ENCODE measurements at regions not wholly inside any gene's neighbourhood (a gene's known extent, or its start where the extent isn't known, plus 50 kb on each side); places are given as distances from the start of the nearest gene placed in this dataset.

DNA sequence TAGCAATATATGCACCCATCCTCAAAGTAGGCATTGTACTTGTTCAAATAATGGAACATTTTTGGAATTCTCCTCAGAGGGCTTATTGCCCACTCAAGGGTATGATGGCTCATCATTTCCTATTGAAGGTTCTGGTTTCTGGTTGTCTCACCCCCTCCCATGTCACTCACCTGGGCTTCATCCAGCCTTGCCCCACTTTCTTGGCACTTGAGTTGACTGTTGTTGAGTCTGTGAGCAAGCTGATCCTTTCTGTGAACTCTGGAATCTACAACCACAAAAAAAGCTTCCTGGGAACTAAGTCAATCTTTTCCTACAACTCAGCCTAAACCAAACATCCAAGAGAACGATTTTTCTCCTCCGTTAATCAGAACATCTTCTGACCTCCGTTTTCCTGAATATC, 73.9 kb upstream of the ANKH start:
- no peaks in the 10 kb centered on the region for H4K20me1 ChIP-seq (ENCODE audit: insufficient read depth, poor library complexity, severe bottlenecking)
- no peak overlapping the region for H3K27ac ChIP-seq
- no peak overlapping the region for H2AFZ ChIP-seq
- peaks cover 8% of the 10 kb centered on the region for H3K9me3 ChIP-seq (ENCODE audit: low read depth)
- WGBS (ENCODE audit: low lambda C conversion rate, missing lambda C conversion rate) = 78% methylated on average over 3 of the region's 3 CpGs
- no peaks in the 10 kb centered on the region for H3K9me2 ChIP-seq (replicated peaks; ENCODE audit: insufficient read depth)
- H3K79me2 ChIP-seq = no peaks in the 10 kb centered on the region
- H3K27me3 ChIP-seq = no peaks in the 10 kb centered on the region
- TF ChIP-seq EZH2 (IDR thresholded peaks at IDR 0.05; ENCODE audit: borderline replicate concordance) (no peak), CTCF (IDR thresholded peaks at IDR 0.05; ENCODE audit: poor library complexity) (no peak), EZH2phosphoT487 (IDR thresholded peaks at IDR 0.05; ENCODE audit: low read depth, severe bottlenecking, unreplicated experiment) (no peak)
- no peaks in the 10 kb centered on the region for H3K4me1 ChIP-seq (ENCODE audit: insufficient read depth)
- no peak overlapping the region for H3K4me2 ChIP-seq
- H3K4me3 ChIP-seq = no peak overlapping the region
- no peaks in the 10 kb centered on the region for H3K36me3 ChIP-seq (replicated peaks; ENCODE audit: insufficient read depth, low read depth)
- no peak for DNase-seq (ENCODE audit: low spot score)

GRCh38 chr5:14944996-14945395, 73.4 kb upstream of the ANKH start:
- TF ChIP-seq CTCF (IDR thresholded peaks at IDR 0.05; ENCODE audit: poor library complexity) (no peak), EZH2 (IDR thresholded peaks at IDR 0.05; ENCODE audit: borderline replicate concordance) (no peak), EZH2phosphoT487 (IDR thresholded peaks at IDR 0.05; ENCODE audit: low read depth, severe bottlenecking, unreplicated experiment) (no peak)

DNA sequence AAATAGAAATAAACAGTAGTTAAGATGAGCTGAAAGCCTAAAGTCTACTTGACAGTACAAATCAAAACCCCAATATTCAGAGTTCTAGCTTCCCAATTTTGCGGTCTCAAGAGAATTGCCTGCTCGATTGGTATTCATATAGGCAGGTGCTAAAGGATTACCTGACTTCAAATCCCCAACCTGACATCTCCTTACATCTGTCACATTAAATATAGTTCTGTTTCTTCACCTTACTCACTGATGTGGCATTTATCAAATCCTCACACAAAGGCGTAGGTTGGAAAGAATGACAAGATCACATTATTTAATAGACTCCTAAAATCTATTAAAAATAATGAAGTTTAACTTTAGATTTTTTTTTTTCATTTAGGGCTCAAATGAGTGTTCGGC, 72.8 kb upstream of the ANKH start:
- Histone ChIP-seq H3K4me2 (no peak overlapping the region), H2AFZ (no peak overlapping the region), H3K9me2 (replicated peaks; ENCODE audit: insufficient read depth) (no peaks in the 10 kb centered on the region), H3K79me2 (no peaks in the 10 kb centered on the region), H4K20me1 (ENCODE audit: insufficient read depth, poor library complexity, severe bottlenecking) (no peaks in the 10 kb centered on the region), H3K27ac (no peak overlapping the region), H3K4me1 (ENCODE audit: insufficient read depth) (no peaks in the 10 kb centered on the region), H3K4me3 (no peak overlapping the region), H3K27me3 (no peaks in the 10 kb centered on the region), H3K9me3 (ENCODE audit: low read depth) (peaks cover 1% of the 10 kb centered on the region), H3K36me3 (replicated peaks; ENCODE audit: insufficient read depth, low read depth) (no peaks in the 10 kb centered on the region)
- WGBS (ENCODE audit: low lambda C conversion rate, missing lambda C conversion rate) = 91% methylated on average over 4 of the region's 4 CpGs
- TF ChIP-seq EZH2phosphoT487 (IDR thresholded peaks at IDR 0.05; ENCODE audit: low read depth, severe bottlenecking, unreplicated experiment) (no peak), EZH2 (IDR thresholded peaks at IDR 0.05; ENCODE audit: borderline replicate concordance) (no peak), CTCF (IDR thresholded peaks at IDR 0.05; ENCODE audit: poor library complexity) (no peak)
- no peak for DNase-seq (ENCODE audit: low spot score)

More at GRCh38 chr5:14944996-14945395, 73.4 kb upstream of the ANKH start:
- no peak overlapping the region for H2AFZ ChIP-seq
- no peaks in the 10 kb centered on the region for H3K36me3 ChIP-seq (replicated peaks; ENCODE audit: insufficient read depth, low read depth)
- WGBS (ENCODE audit: low lambda C conversion rate, missing lambda C conversion rate) = 60% methylated on average over 3 of the region's 3 CpGs
- H3K4me2 ChIP-seq = no peak overlapping the region
- DNase-seq (ENCODE audit: low spot score) = no peak
- H3K27ac ChIP-seq = no peak overlapping the region
- no peaks in the 10 kb centered on the region for H3K79me2 ChIP-seq
- H3K9me3 ChIP-seq (ENCODE audit: low read depth) = peaks cover 8% of the 10 kb centered on the region
- H3K4me1 ChIP-seq (ENCODE audit: insufficient read depth) = no peaks in the 10 kb centered on the region
- H3K27me3 ChIP-seq = no peaks in the 10 kb centered on the region
- no peaks in the 10 kb centered on the region for H3K9me2 ChIP-seq (replicated peaks; ENCODE audit: insufficient read depth)
- no peak overlapping the region for H3K4me3 ChIP-seq
- H4K20me1 ChIP-seq (ENCODE audit: insufficient read depth, poor library complexity, severe bottlenecking) = no peaks in the 10 kb centered on the region

DNA sequence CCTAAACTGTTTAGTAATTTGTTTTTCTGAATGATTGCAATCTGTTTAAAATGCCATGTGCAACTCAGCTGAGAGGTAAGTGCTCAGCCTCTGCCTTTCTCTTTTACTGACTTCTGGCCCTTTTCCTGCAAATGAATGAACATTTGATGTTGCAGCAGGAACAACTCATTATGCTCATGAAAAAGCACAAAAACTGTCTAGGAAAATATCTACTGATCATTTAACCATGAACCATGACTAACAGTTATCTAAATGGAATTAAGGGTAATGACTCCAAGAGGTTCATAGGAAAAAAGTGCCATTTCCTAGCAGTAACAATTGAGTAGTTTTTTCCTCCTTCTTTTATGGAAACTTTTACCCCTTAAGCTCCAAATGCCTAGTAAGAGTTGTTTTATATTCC, 70.6 kb upstream of the ANKH start:
- H2AFZ ChIP-seq = no peak overlapping the region
- H3K4me1 ChIP-seq (ENCODE audit: insufficient read depth) = no peaks in the 10 kb centered on the region
- no peaks in the 10 kb centered on the region for H3K9me2 ChIP-seq (replicated peaks; ENCODE audit: insufficient read depth)
- TF ChIP-seq EZH2phosphoT487 (IDR thresholded peaks at IDR 0.05; ENCODE audit: low read depth, severe bottlenecking, unreplicated experiment) = no peak
- TF ChIP-seq CTCF (IDR thresholded peaks at IDR 0.05; ENCODE audit: poor library complexity) = no peak
- TF ChIP-seq EZH2 (IDR thresholded peaks at IDR 0.05; ENCODE audit: borderline replicate concordance) = no peak
- no peak for DNase-seq (ENCODE audit: low spot score)
- no peaks in the 10 kb centered on the region for H3K9me3 ChIP-seq (ENCODE audit: low read depth)
- no peak overlapping the region for H3K4me2 ChIP-seq
- H3K4me3 ChIP-seq = no peak overlapping the region
- H3K27ac ChIP-seq = no peak overlapping the region
- no peaks in the 10 kb centered on the region for H3K36me3 ChIP-seq (replicated peaks; ENCODE audit: insufficient read depth, low read depth)
- H3K79me2 ChIP-seq = no peaks in the 10 kb centered on the region
- H4K20me1 ChIP-seq (ENCODE audit: insufficient read depth, poor library complexity, severe bottlenecking) = no peaks in the 10 kb centered on the region
- H3K27me3 ChIP-seq = no peaks in the 10 kb centered on the region
